GM11168 (cell line): ENCODE measurements at regions not wholly inside any gene's neighbourhood (a gene's known extent, or its start where the extent isn't known, plus 50 kb on each side); places are given as distances from the start of the nearest gene placed in this dataset.

Source experiments
- in situ Hi-C: fragments of 300-500 bp; cut with MboI; formaldehyde crosslinking; loops from one replicate; pipeline ENCODE4 v1.12.0; 2022; ENCODE audit warnings: low sequenced_read_pairs; ENCODE audit not compliant: unreplicated experiment

- in situ Hi-C loops: no loop called here
Measured at GRCh38 chr11:13062115-13062514, 53.0 kb downstream of the RASSF10 start.

GRCh38 chr11:13064593-13064992 lies 55.5 kb downstream of the RASSF10 start:
- in situ Hi-C loops: no loop called here

- in situ Hi-C loops: no loop called here
Measured at GRCh38 chr11:13065200-13065787, 56.2 kb downstream of the RASSF10 start.

GRCh38 chr11:13068211-13068610 lies 59.1 kb downstream of the RASSF10 start:
- in situ Hi-C loops: no loop called here

GRCh38 chr11:13073119-13073981 lies 64.2 kb downstream of the RASSF10 start:
- in situ Hi-C loops: no loop called here

GRCh38 chr11:13074714-13075464 lies 65.8 kb downstream of the RASSF10 start:
- in situ Hi-C loops: no loop called here

GRCh38 chr11:13076961-13077360 lies 67.8 kb downstream of the RASSF10 start:
- in situ Hi-C loops: no loop called here

GRCh38 chr11:13080861-13081260 lies 71.7 kb downstream of the RASSF10 start:
- in situ Hi-C loops: no loop called here

- in situ Hi-C loops: no loop called here
Measured at GRCh38 chr11:13082588-13082987, 73.5 kb downstream of the RASSF10 start.

- in situ Hi-C loops: no loop called here
Measured at GRCh38 chr11:13090228-13090708, 81.2 kb downstream of the RASSF10 start.

GRCh38 chr11:13091373-13091772 lies 82.3 kb downstream of the RASSF10 start:
- in situ Hi-C loops: no loop called here

- in situ Hi-C loops: no loop called here
Measured at GRCh38 chr11:13091804-13092203, 82.7 kb downstream of the RASSF10 start.

- in situ Hi-C loops: no loop called here
Measured at GRCh38 chr11:13094930-13095687, 86.0 kb downstream of the RASSF10 start.

GRCh38 chr11:13098063-13098462 lies 88.9 kb downstream of the RASSF10 start:
- in situ Hi-C loops: no loop called here

- in situ Hi-C loops: no loop called here
Measured at GRCh38 chr11:13098616-13099289, 89.6 kb downstream of the RASSF10 start.

- in situ Hi-C loops: no loop called here
Measured at GRCh38 chr11:13101644-13102512, 92.8 kb downstream of the RASSF10 start.

- in situ Hi-C loops: no loop called here
Measured at GRCh38 chr11:13102513-13102840, 93.4 kb downstream of the RASSF10 start.

- in situ Hi-C loops: no loop called here
Measured at GRCh38 chr11:13102865-13103539, 93.9 kb downstream of the RASSF10 start.
